HepG2 (cell line): ENCODE measurements at regions not wholly inside any gene's neighbourhood (a gene's known extent, or its start where the extent isn't known, plus 50 kb on each side); places are given as distances from the start of the nearest gene placed in this dataset.

Experiments
- ATAC-seq: fragments of 200-7000 bp; cut with Tn5 transposase; 3 replicates; pipeline ENCODE4 v1.9.1; 2020; ENCODE audit warnings: mild to moderate bottlenecking, moderate library complexity
- BruUV-seq: library from RNA; stranded (reverse); fragments of 400-500 nt; replicated peaks from 2 replicates; lab custom pipeline; 2021; lab: Mats Ljungman, UMichigan
- CTCF ChIA-PET: fragments of 300-600 bp; formaldehyde crosslinking; extraction: SDS; loops from one replicate; lab custom pipeline; 2021; ENCODE audit warnings: low total read pairs, inconsistent platforms, low intra/inter-chr PET ratio; lab: Yijun Ruan, JAX
- POLR2A ChIA-PET: fragments of 350-600 bp; sonication (Branson Sonifier 250); formaldehyde crosslinking; loops from one replicate; lab custom pipeline; 2020; ENCODE audit warnings: antibody characterized with exemption, inconsistent platforms; lab: Yijun Ruan, JAX
- DNase-seq: peaks from one replicate; pipeline ENCODE4 v3.0.0-alpha.2; 2015; ENCODE audit warnings: low spot score
- FAIRE-seq: peaks from 3 replicates; lab custom pipeline; 2011; peaks lifted over from hg19 to GRCh38; lab: Jason Lieb, UNC
- H2AFZ ChIP-seq: one replicate; pipeline ENCODE4 v1.6.1; 2011; ENCODE audit warnings: low read length, inconsistent platforms
- H3K27ac ChIP-seq: fragments of 300-600 bp; 3 replicates; pipeline ENCODE4 v1.8.0; 2011; ENCODE audit warnings: mixed run types, mild to moderate bottlenecking, mixed read lengths, low read length, inconsistent platforms; ENCODE audit not compliant: insufficient read depth; ENCODE audit errors: extremely low read length
- H3K27me3 ChIP-seq, 2 experiments: fragments of 200-600 bp in 1 of 2; 2 replicates in 1 of 2; 3 replicates in 1 of 2; pipeline versions ENCODE4 v1.6.0 to v1.8.0; 2011; ENCODE audit warnings: low read length in 2 of 2, mild to moderate bottlenecking in 2 of 2, moderate library complexity in 2 of 2, inconsistent platforms in 1 of 2; ENCODE audit not compliant: insufficient read depth in 2 of 2, control insufficient read depth in 1 of 2
- H3K36me3 ChIP-seq, 2 experiments: fragments of 200-600 bp in 1 of 2; replicated peaks in 1 of 2; 2 replicates in 1 of 2; 3 replicates in 1 of 2; pipeline versions ENCODE4 v1.5.1 to v1.8.0; 2011; ENCODE audit warnings: low read length in 2 of 2, inconsistent platforms in 1 of 2; ENCODE audit not compliant: insufficient read depth in 2 of 2, control insufficient read depth in 1 of 2
- H3K4me1 ChIP-seq: 2 replicates; pipeline ENCODE4 v1.5.1; 2012; ENCODE audit warnings: low read length, inconsistent platforms; ENCODE audit not compliant: insufficient read depth
- H3K4me2 ChIP-seq: 2 replicates; pipeline ENCODE4 v1.6.0; 2011; ENCODE audit warnings: low read depth, low read length, inconsistent platforms
- H3K4me3 ChIP-seq, 3 experiments: fragments of 200-600 bp in 1 of 3; sonication (generic), shearing (Covaris generic) in 1 of 3; replicated peaks in 1 of 3; 2 replicates each; pipeline ENCODE4 v1.5.1; 2011 to 2016; ENCODE audit warnings: low read length in 3 of 3, inconsistent platforms in 2 of 3, low read depth in 2 of 3, mild to moderate bottlenecking in 2 of 3, control low read depth in 1 of 3, mixed read lengths in 1 of 3; ENCODE audit not compliant: insufficient read depth in 1 of 3
- H3K79me2 ChIP-seq: one replicate; pipeline ENCODE4 v1.6.1; 2011; ENCODE audit warnings: low read length, inconsistent platforms; ENCODE audit not compliant: insufficient read depth
- H3K9ac ChIP-seq: 2 replicates; pipeline ENCODE4 v1.6.0; 2011; ENCODE audit warnings: mild to moderate bottlenecking, low read depth, low read length, inconsistent platforms; ENCODE audit not compliant: insufficient read depth
- H3K9me3 ChIP-seq: 2 replicates; pipeline ENCODE4 v1.5.1; 2012; ENCODE audit warnings: mild to moderate bottlenecking, low read length
- H4K20me1 ChIP-seq: 2 replicates; pipeline ENCODE4 v1.6.0; 2011; ENCODE audit warnings: inconsistent platforms, mild to moderate bottlenecking, low read length, moderate library complexity; ENCODE audit not compliant: insufficient read depth
- CERS6 ChIP-seq: sonication (generic); formaldehyde crosslinking; IDR thresholded peaks from 2 replicates; pipeline ENCODE4 v1.5.0; 2020; ENCODE audit warnings: missing genetic modification reagents
- ELF3 ChIP-seq: IDR thresholded peaks from 2 replicates; pipeline ENCODE4 v1.6.1; 2016; ENCODE audit warnings: missing genetic modification reagents, missing compliant biosample characterization
- HNF1B ChIP-seq: sonication (generic); formaldehyde crosslinking; IDR thresholded peaks from 2 replicates; pipeline ENCODE4 v1.5.1; 2020; ENCODE audit warnings: mild to moderate bottlenecking, moderate library complexity, missing genetic modification reagents
- NR2F1 ChIP-seq, 2 experiments: fragments of 450-650 bp in 1 of 2; formaldehyde crosslinking in 1 of 2; IDR thresholded peaks; 2 replicates each; pipeline versions ENCODE4 v1.5.0 to v1.6.1; 2016 to 2020; ENCODE audit warnings: mild to moderate bottlenecking in 1 of 2, missing compliant biosample characterization in 1 of 2, missing genetic modification reagents in 1 of 2, moderate library complexity in 1 of 2
- TFAP4 ChIP-seq: sonication (generic); IDR thresholded peaks from 2 replicates; pipeline ENCODE4 v1.6.1; 2016; ENCODE audit warnings: low read depth, borderline replicate concordance
- ZFP36L2 ChIP-seq: sonication (generic); formaldehyde crosslinking; IDR thresholded peaks from 2 replicates; pipeline ENCODE4 v1.4.0; 2020; ENCODE audit warnings: missing genetic modification reagents
- ZFP91 ChIP-seq: sonication (generic); formaldehyde crosslinking; IDR thresholded peaks from 2 replicates; pipeline ENCODE4 v1.9.0; 2022; ENCODE audit warnings: missing genetic modification reagents, mild to moderate bottlenecking, borderline replicate concordance
- ZNF383 ChIP-seq: sonication (generic); formaldehyde crosslinking; IDR thresholded peaks from 2 replicates; pipeline ENCODE4 v1.4.0; 2020; ENCODE audit warnings: missing genetic modification reagents, mild to moderate bottlenecking, borderline replicate concordance
- ZNF572 ChIP-seq: sonication (generic); formaldehyde crosslinking; IDR thresholded peaks from 2 replicates; pipeline ENCODE4 v1.5.1; 2020; ENCODE audit warnings: mild to moderate bottlenecking, missing genetic modification reagents
- ZNF772 ChIP-seq: sonication (generic); formaldehyde crosslinking; IDR thresholded peaks from 2 replicates; pipeline ENCODE4 v1.5.0; 2020; ENCODE audit warnings: mild to moderate bottlenecking, missing genetic modification reagents
- WGBS: methylation state at CpG from one replicate; pipeline ENCODE4 v1.1.6; 2017; ENCODE audit warnings: low lambda C conversion rate; 5-methylcytosine and 5-hydroxymethylcytosine counted together
- in situ Hi-C: cut with HindIII; loops from 2 replicates; pipeline ENCODE4 v1.10.0; 2017; ENCODE audit warnings: low pct_unique_long_range_greater_than_20kb; ENCODE audit not compliant: extremely low pct_ligation_motif_present
- intact Hi-C: fragments of 100-400 bp; cut with micrococcal nuclease; formaldehyde crosslinking; loops from one replicate; pipeline ENCODE4 v1.10.0; 2022; ENCODE audit not compliant: unreplicated experiment
- TF ChIP-seq, protein P1 (sequence below): conservative IDR thresholded peaks from 2 replicates; pipeline ENCODE4 v1.6.1; 2018; ENCODE audit warnings: missing genetic modification reagents
- TF ChIP-seq, protein P2 (sequence below): sonication (generic); formaldehyde crosslinking; IDR thresholded peaks from 2 replicates; pipeline ENCODE4 v1.4.0; 2020; ENCODE audit warnings: mild to moderate bottlenecking, low read depth, missing genetic modification reagents

DNA sequence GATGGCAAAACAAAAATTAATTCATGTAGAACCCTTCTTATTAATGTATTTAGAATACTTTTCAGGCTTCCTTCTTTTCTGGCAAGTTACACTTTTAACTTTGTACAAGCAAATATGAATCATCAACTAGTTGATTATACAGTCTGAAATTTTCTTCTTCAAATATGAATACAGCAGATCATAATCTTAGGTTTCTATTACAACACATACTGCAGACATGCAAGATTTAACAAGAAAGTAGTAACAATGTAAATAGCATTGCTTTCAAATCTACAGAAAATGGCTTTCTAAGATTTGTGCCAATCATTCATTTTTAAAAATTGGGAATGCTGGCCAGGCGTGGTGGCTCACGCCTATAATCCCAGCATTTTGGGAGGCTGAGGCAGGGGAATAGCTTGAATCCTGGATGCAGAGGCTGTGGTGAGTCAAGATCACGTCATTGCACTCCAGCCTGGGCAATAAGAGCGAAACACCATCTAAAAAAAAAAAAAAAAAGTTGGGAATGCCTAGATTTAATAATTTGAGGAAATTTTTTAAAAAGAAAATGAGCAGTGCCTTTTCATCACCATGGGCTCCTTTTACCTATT, 68.4 kb upstream of the DPYD start (continued):
- TF ChIP-seq HNF1B (CRISPR knock-in tag) (no peak), ZNF572 (CRISPR knock-in tag) (no peak), ZNF383 (CRISPR knock-in tag) (no peak)

DNA sequence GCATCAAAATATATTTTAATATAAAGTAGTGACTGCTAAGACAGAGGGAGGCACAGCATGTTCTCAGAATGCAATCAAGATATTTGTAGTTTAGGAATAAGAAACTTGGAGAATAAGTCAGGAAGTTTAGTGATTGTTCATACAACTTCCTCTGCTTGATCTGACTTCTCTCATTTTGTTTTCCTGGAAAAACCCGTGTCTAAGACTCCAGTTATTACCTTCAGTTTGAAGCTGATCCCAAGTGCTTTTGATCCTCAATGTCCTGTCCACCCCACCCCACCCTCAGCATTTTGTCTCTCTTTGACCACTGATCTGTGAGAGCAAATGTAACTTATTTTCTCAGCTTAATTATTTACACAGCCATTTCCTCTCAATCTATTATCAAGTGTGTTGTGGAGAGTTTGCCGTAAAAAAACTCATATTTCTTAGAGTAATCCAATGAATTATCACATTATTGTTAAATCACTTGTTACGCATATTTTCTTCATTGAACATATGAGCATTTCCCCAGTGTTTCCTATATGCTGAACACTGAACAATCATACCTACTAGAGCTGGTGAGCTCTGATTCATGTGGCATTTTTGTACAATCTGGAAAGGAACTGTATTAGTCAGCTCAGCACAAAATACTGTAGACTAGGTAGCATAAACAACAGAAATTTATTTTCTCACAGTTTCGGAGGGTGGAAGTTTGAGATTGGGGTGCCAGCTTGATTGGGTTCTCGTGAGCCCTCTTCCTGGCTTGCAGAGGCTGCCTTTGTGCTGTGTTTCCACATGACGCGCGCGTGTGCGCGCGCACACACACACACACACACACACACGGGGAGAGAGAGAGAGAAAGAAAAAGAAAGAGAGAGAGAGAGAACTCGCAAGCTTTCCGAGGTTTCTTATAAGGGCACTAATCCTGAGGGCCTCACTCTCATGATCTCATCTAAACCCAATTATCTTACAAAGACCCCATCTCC, 65.5 kb upstream of the DPYD start:
- no TSS peak for BruUV-seq
- CTCF ChIA-PET: no interaction called here
- TF ChIP-seq, protein P1, sequence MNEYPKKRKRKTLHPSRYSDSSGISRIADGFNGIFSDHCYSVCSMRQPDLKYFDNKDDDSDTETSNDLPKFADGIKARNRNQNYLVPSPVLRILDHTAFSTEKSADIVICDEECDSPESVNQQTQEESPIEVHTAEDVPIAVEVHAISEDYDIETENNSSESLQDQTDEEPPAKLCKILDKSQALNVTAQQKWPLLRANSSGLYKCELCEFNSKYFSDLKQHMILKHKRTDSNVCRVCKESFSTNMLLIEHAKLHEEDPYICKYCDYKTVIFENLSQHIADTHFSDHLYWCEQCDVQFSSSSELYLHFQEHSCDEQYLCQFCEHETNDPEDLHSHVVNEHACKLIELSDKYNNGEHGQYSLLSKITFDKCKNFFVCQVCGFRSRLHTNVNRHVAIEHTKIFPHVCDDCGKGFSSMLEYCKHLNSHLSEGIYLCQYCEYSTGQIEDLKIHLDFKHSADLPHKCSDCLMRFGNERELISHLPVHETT (CRISPR knock-in tag): no peak
- TF ChIP-seq ZNF772 (no peak), NR2F1 (CRISPR knock-in tag; IDR thresholded peaks at IDR 0.05) (no peak), CERS6 (no peak), TFAP4 (no peak), ELF3 (CRISPR knock-in tag) (no peak), ZFP36L2 (CRISPR knock-in tag) (no peak), ZFP91 (CRISPR knock-in tag) (no peak)
- TF ChIP-seq, protein P2, sequence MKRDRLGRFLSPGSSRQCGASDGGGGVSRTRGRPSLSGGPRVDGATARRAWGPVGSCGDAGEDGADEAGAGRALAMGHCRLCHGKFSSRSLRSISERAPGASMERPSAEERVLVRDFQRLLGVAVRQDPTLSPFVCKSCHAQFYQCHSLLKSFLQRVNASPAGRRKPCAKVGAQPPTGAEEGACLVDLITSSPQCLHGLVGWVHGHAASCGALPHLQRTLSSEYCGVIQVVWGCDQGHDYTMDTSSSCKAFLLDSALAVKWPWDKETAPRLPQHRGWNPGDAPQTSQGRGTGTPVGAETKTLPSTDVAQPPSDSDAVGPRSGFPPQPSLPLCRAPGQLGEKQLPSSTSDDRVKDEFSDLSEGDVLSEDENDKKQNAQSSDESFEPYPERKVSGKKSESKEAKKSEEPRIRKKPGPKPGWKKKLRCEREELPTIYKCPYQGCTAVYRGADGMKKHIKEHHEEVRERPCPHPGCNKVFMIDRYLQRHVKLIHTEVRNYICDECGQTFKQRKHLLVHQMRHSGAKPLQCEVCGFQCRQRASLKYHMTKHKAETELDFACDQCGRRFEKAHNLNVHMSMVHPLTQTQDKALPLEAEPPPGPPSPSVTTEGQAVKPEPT (CRISPR knock-in tag): no peak

More for the DNA sequence above, 65.5 kb upstream of the DPYD start:
- Histone ChIP-seq H3K36me3 (no peaks in the 10 kb centered on the region), H3K27ac (no peak overlapping the region), H3K79me2 (no peaks in the 10 kb centered on the region), H3K27me3 (no peaks in the 10 kb centered on the region), H3K4me1 (no peaks in the 10 kb centered on the region), H4K20me1 (no peaks in the 10 kb centered on the region), H2AFZ (no peak overlapping the region), H3K4me2 (no peak overlapping the region), H3K9me3 (no peaks in the 10 kb centered on the region), H3K4me3 (no peak overlapping the region), H3K9ac (no peak overlapping the region)
- ATAC-seq (no peak), DNase-seq (no peak), FAIRE-seq (no peak)
- POLR2A ChIA-PET: no interaction called here
- 62% methylated on average over 15 of the region's 15 CpGs for WGBS
- intact Hi-C loops (no loop called here), in situ Hi-C loops (no loop called here)
